Panc1 (cell line): ENCODE measurements at regions not wholly inside any gene's neighbourhood (a gene's known extent, or its start where the extent isn't known, plus 50 kb on each side); places are given as distances from the start of the nearest gene placed in this dataset.

Experiments
- ATAC-seq: fragments of 200-7000 bp; cut with Tn5 transposase; 2 replicates; pipeline ENCODE4 v1.9.1; 2020; ENCODE audit warnings: mild to moderate bottlenecking, moderate library complexity
- BruUV-seq: library from RNA; stranded (reverse); fragments of 400-500 nt; replicated peaks from 2 replicates; lab custom pipeline; 2021; lab: Mats Ljungman, UMichigan
- CTCF ChIA-PET: fragments of 300-600 bp; sonication (Branson Sonifier 250); formaldehyde crosslinking; loops from one replicate; lab custom pipeline; 2022; ENCODE audit warnings: antibody characterized with exemption; lab: Charles Lee
- POLR2A ChIA-PET: fragments of 300-600 bp; sonication (Branson Sonifier 250); formaldehyde crosslinking; loops from one replicate; lab custom pipeline; 2022; ENCODE audit warnings: antibody characterized with exemption; lab: Charles Lee
- DNase-seq: peaks from one replicate; pipeline ENCODE4 v3.0.0-alpha.2; 2010; ENCODE audit warnings: low read depth, low spot score
- H3K27ac ChIP-seq: 2 replicates; pipeline ENCODE4 v1.5.1; 2011; ENCODE audit warnings: mild to moderate bottlenecking, low read length, inconsistent platforms
- H3K27me3 ChIP-seq: fragments of 200-500 bp; sonication (Bioruptor generic); 2 replicates; pipeline ENCODE4 v1.6.0; 2014; ENCODE audit warnings: low read length, inconsistent platforms; ENCODE audit not compliant: control insufficient read depth, insufficient read depth
- H3K36me3 ChIP-seq: fragments of 200-500 bp; sonication (Bioruptor generic); 2 replicates; pipeline ENCODE4 v1.5.1; 2014; ENCODE audit warnings: inconsistent platforms, mild to moderate bottlenecking, low read length, moderate library complexity; ENCODE audit not compliant: control insufficient read depth, insufficient read depth
- H3K4me1 ChIP-seq: 2 replicates; pipeline ENCODE4 v1.5.1; 2011; ENCODE audit warnings: inconsistent platforms, mild to moderate bottlenecking, low read length, moderate library complexity; ENCODE audit not compliant: control insufficient read depth, insufficient read depth
- H3K4me3 ChIP-seq, 2 experiments: 2 replicates each; pipeline ENCODE4 v1.5.1; 2011 to 2012; ENCODE audit warnings: low read depth in 2 of 2, low read length in 2 of 2, mild to moderate bottlenecking in 2 of 2, inconsistent platforms in 1 of 2, moderate library complexity in 1 of 2
- H3K9me3 ChIP-seq: fragments of 200-500 bp; sonication (Bioruptor generic); 2 replicates; pipeline ENCODE4 v1.5.1; 2014; ENCODE audit warnings: low read depth, mild to moderate bottlenecking, inconsistent platforms, low read length, moderate library complexity; ENCODE audit not compliant: control insufficient read depth, insufficient read depth
- CTCF ChIP-seq: fragments of 450-650 bp; IDR thresholded peaks from 2 replicates; pipeline ENCODE4 v1.5.1; 2017; ENCODE audit warnings: mild to moderate bottlenecking
- POLR2AphosphoS5 ChIP-seq: IDR thresholded peaks from 2 replicates; pipeline ENCODE4 v1.6.1; 2012; ENCODE audit warnings: mild to moderate bottlenecking, low read depth, low read length, moderate library complexity
- REST ChIP-seq, 2 experiments: IDR thresholded peaks; 2 replicates each; pipeline ENCODE4 v1.6.1; 2011 to 2012; ENCODE audit warnings: low read depth in 2 of 2, control low read depth in 1 of 2, low read length in 1 of 2, mild to moderate bottlenecking in 1 of 2, moderate library complexity in 1 of 2; ENCODE audit not compliant: insufficient read depth in 1 of 2
- SIN3A ChIP-seq: IDR thresholded peaks from 2 replicates; pipeline ENCODE4 v1.6.1; 2012; ENCODE audit warnings: low read depth, mild to moderate bottlenecking, low read length, moderate library complexity, borderline replicate concordance; ENCODE audit not compliant: insufficient read depth
- TCF7L2 ChIP-seq: IDR thresholded peaks from 2 replicates; pipeline ENCODE4 v1.6.1; 2011; ENCODE audit warnings: mild to moderate bottlenecking, low read depth, low read length, inconsistent platforms
- in situ Hi-C: cut with HindIII; loops from 2 replicates; pipeline ENCODE4 v1.10.0; 2016; ENCODE audit warnings: low sequenced_read_pairs, low pct_unique_long_range_greater_than_20kb
- intact Hi-C: fragments of 100-400 bp; cut with micrococcal nuclease; formaldehyde crosslinking; loops from one replicate; pipeline ENCODE4 v1.10.0; 2022; ENCODE audit not compliant: unreplicated experiment

GRCh38 chr2:183759033-183759432 lies 634.8 kb downstream of the NUP35 start:
- no peaks in the 10 kb centered on the region for H3K36me3 ChIP-seq
- ATAC-seq, result no peak
- H3K4me3 ChIP-seq, result no peak overlapping the region
- H3K27me3 ChIP-seq, result no peaks in the 10 kb centered on the region
- no TSS peak for BruUV-seq
- intact Hi-C loops, result no loop called here
- no peaks in the 10 kb centered on the region for H3K9me3 ChIP-seq
- no peak overlapping the region for H3K27ac ChIP-seq
- no peaks in the 10 kb centered on the region for H3K4me1 ChIP-seq
- no peak for DNase-seq
- in situ Hi-C loops, result no loop called here
- ChIA-PET CTCF (no interaction called here), POLR2A (no interaction called here)
- TF ChIP-seq CTCF (no peak), REST (IDR thresholded peaks at IDR 0.05; ENCODE audit: insufficient read depth in 1 of 2, low read depth in 2 of 2, low read length in 1 of 2) (no peak), SIN3A (no peak), TCF7L2 (no peak), POLR2AphosphoS5 (no peak)

GRCh38 chr2:183773775-183774174 lies 649.5 kb downstream of the NUP35 start:
- Histone ChIP-seq H3K4me1 (no peaks in the 10 kb centered on the region), H3K4me3 (no peak overlapping the region), H3K27me3 (no peaks in the 10 kb centered on the region), H3K9me3 (no peaks in the 10 kb centered on the region), H3K36me3 (no peaks in the 10 kb centered on the region), H3K27ac (no peak overlapping the region)
- intact Hi-C loops, result no loop called here
- in situ Hi-C loops, result no loop called here
- CTCF ChIA-PET, result no interaction called here
- no peak for DNase-seq
- no peak for ATAC-seq
- POLR2A ChIA-PET, result no interaction called here
- no peak for TF ChIP-seq POLR2AphosphoS5
- TF ChIP-seq SIN3A, result no peak
- no peak for TF ChIP-seq REST (IDR thresholded peaks at IDR 0.05; ENCODE audit: insufficient read depth in 1 of 2, low read depth in 2 of 2, low read length in 1 of 2)
- TF ChIP-seq TCF7L2, result no peak
- no peak for TF ChIP-seq CTCF
- no TSS peak for BruUV-seq
